ENCODE measurements at regions not wholly inside any gene's neighbourhood (a gene's known extent, or its start where the extent isn't known, plus 50 kb on each side); places are given as distances from the start of the nearest gene placed in this dataset.

DNA sequence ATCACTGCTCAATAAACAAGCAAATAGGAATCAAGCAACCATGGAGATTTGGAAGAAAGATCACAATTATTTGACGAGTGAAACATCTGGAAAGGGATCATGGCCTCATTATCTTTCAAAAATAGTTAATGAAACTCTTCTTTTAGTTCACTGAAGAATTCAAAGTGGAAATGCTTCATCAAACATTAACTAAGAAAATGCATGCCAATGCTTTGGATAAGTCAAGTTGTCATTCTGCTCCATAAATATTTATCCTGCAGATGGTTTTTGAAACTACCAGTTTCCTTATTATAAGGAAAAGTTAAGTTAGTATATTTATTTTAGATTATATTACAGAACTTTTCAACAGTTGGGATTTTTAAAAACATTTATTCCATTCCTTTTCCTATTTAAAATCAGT, 206.5 kb upstream of the ADGRL2 start:
- no peak overlapping the region for H3K27ac ChIP-seq
- intact Hi-C loops (cut with DNase I) = no loop called here
- H3K4me1 ChIP-seq = no peaks in the 10 kb centered on the region
- H3K36me3 ChIP-seq = no peaks in the 10 kb centered on the region
- WGBS (ENCODE audit: insufficient coverage, low coverage, low lambda C conversion rate, missing lambda C conversion rate) = 19% methylated on average over 1 of the region's 1 CpG
- no peak overlapping the region for H3K4me3 ChIP-seq
- no peaks in the 10 kb centered on the region for H3K27me3 ChIP-seq
- H3K9me3 ChIP-seq = no peaks in the 10 kb centered on the region
- DNase-seq = no peak
- TF ChIP-seq POLR2A (IDR thresholded peaks at IDR 0.05) = no peak
- TF ChIP-seq, protein P1, sequence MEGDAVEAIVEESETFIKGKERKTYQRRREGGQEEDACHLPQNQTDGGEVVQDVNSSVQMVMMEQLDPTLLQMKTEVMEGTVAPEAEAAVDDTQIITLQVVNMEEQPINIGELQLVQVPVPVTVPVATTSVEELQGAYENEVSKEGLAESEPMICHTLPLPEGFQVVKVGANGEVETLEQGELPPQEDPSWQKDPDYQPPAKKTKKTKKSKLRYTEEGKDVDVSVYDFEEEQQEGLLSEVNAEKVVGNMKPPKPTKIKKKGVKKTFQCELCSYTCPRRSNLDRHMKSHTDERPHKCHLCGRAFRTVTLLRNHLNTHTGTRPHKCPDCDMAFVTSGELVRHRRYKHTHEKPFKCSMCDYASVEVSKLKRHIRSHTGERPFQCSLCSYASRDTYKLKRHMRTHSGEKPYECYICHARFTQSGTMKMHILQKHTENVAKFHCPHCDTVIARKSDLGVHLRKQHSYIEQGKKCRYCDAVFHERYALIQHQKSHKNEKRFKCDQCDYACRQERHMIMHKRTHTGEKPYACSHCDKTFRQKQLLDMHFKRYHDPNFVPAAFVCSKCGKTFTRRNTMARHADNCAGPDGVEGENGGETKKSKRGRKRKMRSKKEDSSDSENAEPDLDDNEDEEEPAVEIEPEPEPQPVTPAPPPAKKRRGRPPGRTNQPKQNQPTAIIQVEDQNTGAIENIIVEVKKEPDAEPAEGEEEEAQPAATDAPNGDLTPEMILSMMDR (IDR thresholded peaks at IDR 0.05) = no peak
- peak; percentile 48 to 80 (median 72) for ATAC-seq

DNA sequence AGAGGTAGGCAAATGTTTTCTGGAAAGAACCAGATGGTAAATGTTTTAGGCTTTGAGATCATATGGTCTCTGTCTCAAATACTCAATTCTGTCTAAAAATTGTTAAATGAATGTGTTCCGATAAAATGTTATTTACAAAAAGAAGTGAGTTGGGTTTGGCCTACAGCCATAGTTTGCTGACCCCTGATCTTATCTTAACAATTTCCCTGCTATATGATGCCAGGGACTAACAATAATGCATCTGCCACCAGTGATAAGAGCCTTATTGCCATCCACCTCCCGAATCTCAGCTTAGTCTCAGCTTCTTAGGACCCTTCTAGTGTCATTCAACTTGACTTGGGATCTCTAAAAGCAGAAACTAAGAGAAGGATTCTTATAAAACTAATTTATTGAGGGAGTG, 208.5 kb upstream of the ADGRL2 start:
- ATAC-seq = no peak
- no peaks in the 10 kb centered on the region for H3K9me3 ChIP-seq
- intact Hi-C loops (cut with DNase I) = no loop called here
- no peaks in the 10 kb centered on the region for H3K27me3 ChIP-seq
- no peak overlapping the region for H3K4me3 ChIP-seq
- TF ChIP-seq POLR2A (IDR thresholded peaks at IDR 0.05) = no peak
- TF ChIP-seq, protein P1 (IDR thresholded peaks at IDR 0.05) = no peak
- H3K36me3 ChIP-seq = no peaks in the 10 kb centered on the region
- no peak overlapping the region for H3K27ac ChIP-seq
- WGBS (ENCODE audit: insufficient coverage, low coverage, low lambda C conversion rate, missing lambda C conversion rate) = 63% methylated on average over 2 of the region's 2 CpGs
- DNase-seq = no peak
- H3K4me1 ChIP-seq = no peaks in the 10 kb centered on the region

DNA sequence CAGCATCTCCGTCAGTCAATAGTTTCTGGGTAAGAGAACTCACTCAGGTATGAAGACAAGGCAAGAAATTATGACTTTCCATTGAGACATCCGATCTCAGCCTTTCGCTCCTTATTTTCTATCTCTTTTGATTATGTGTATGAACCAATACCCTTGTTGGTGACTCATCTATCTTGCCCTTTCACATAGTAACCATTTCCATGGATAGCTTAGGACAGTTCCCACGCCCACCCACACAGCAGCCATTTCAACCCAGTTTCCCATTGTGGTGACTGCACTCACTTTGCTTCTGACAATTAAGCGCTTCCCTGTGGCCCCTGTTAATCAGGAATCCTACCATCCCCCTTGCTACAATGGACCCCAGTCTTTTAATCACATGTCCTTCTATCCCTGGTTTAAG, 210.6 kb upstream of the ADGRL2 start:
- no peaks in the 10 kb centered on the region for H3K9me3 ChIP-seq
- no peaks in the 10 kb centered on the region for H3K36me3 ChIP-seq
- no peaks in the 10 kb centered on the region for H3K27me3 ChIP-seq
- intact Hi-C loops (cut with DNase I) = no loop called here
- H3K4me1 ChIP-seq = peaks cover 0 to under 1% (median 0%) of the 10 kb centered on the region in 4 donors
- no peak overlapping the region for H3K4me3 ChIP-seq
- TF ChIP-seq, protein P1 (IDR thresholded peaks at IDR 0.05) = no peak
- TF ChIP-seq POLR2A (IDR thresholded peaks at IDR 0.05) = no peak
- 81% methylated on average over 5 of the region's 5 CpGs for WGBS (ENCODE audit: insufficient coverage, low coverage, low lambda C conversion rate, missing lambda C conversion rate)
- DNase-seq = no peak
- no peak overlapping the region for H3K27ac ChIP-seq
- ATAC-seq = no peak

DNA sequence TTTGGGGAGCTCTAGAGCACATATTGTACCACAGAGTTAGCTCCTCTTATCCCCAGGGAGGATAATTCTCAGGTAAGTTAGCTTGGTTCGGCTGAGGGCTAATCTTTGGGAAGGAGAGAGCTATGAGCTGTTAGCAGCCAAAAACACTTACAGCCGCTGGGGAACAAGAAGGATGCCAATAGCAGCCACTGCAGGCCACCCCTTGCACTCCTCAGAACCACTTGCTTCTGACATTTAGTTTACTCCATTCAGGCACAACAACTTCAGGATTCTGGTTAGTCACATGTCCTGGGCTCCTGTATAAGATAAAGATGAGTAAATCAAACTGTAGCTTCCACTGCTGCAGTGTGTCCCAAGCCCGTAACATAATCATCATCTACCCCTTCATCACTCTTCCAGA, 212.6 kb upstream of the ADGRL2 start:
- TF ChIP-seq POLR2A (IDR thresholded peaks at IDR 0.05) = no peak
- TF ChIP-seq, protein P1 (IDR thresholded peaks at IDR 0.05) = no peak
- intact Hi-C loops (cut with DNase I) = no loop called here
- Histone ChIP-seq H3K36me3 (no peaks in the 10 kb centered on the region), H3K27me3 (no peaks in the 10 kb centered on the region), H3K4me3 (no peak overlapping the region), H3K4me1 (peaks cover 0 to 20% (median 8%) of the 10 kb centered on the region in 4 donors), H3K27ac (no peak overlapping the region), H3K9me3 (no peaks in the 10 kb centered on the region)
- DNase-seq = no peak
- 79% methylated on average over 2 of the region's 3 CpGs for WGBS (ENCODE audit: insufficient coverage, low coverage, low lambda C conversion rate, missing lambda C conversion rate)
- no peak for ATAC-seq

DNA sequence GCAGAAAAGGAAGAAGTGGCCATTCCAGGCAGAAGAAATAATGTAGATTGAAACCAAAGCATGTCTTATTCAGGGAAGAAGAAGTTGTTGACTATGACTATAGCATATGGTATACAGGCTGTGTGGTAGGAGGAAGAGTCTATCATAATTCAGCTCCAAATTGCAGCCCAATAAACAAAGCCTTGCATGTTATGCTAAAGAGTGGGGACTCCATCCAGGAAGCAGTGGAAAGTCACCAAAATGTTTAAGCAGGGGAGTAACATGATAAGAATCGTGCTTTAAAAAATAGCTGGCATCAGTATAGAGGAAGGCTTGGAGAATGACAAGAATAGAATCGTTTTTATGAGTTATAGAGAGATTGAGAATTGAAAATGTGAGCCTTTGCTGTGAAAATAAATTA, 213.3 kb upstream of the ADGRL2 start:
- TF ChIP-seq POLR2A (IDR thresholded peaks at IDR 0.05) = no peak
- TF ChIP-seq, protein P1 (IDR thresholded peaks at IDR 0.05) = no peak
- Histone ChIP-seq H3K27me3 (no peaks in the 10 kb centered on the region), H3K9me3 (no peaks in the 10 kb centered on the region), H3K4me3 (no peak overlapping the region), H3K36me3 (no peaks in the 10 kb centered on the region), H3K27ac (no peak overlapping the region), H3K4me1 (peaks cover 0 to 22% (median 10%) of the 10 kb centered on the region in 4 donors)
- no peak for ATAC-seq
- 46% methylated on average over 2 of the region's 2 CpGs for WGBS (ENCODE audit: insufficient coverage, low coverage, low lambda C conversion rate, missing lambda C conversion rate)
- intact Hi-C loops (cut with DNase I) = no loop called here
- no peak for DNase-seq

All from right lobe of liver (tissue), 6 donors.